ENCODE measurements at regions not wholly inside any gene's neighbourhood (a gene's known extent, or its start where the extent isn't known, plus 50 kb on each side); places are given as distances from the start of the nearest gene placed in this dataset.
"Not testable (repeated sequence)": the region's sequence is repeated elsewhere in the genome, so short reads cannot be mapped to it uniquely, and the experiment has no call there.

DNA sequence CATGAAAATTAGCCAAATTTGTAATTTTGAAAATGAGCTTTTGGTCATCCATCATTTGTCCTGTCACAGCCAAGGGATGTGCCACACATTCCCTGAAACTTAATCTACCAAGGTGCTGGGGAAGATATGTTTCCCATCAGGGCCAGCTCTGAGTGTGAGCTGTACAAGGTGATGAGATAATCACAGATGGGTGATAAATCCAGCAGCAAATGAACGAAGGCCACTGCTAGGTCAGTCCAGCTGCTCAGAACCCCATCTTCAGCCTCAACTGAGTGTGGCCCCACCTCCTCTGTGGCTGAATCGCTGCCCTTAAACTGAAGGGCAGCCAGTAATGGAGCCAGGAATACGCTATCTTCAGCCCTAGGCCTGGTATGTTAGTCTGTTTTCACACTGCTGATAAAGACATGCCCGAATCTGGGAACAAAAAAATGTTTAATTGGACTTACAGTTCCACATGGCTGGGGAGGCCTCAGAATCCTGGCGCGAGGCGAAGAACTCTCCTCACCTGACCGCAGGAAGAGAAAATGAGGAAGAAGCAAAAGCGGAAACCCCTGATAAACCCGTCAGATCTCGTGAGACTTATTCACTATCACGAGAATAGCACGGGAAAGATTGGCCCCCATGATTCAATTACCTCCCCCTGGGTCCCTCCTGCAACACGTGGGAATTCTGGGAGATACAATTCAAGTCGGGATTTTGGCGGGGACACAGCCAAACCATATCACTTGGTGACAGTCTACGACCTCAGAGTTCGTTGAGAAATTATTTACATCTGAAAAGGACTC is 553.0 kb downstream of the NTRK3 start:
- TF ChIP-seq, protein P1, sequence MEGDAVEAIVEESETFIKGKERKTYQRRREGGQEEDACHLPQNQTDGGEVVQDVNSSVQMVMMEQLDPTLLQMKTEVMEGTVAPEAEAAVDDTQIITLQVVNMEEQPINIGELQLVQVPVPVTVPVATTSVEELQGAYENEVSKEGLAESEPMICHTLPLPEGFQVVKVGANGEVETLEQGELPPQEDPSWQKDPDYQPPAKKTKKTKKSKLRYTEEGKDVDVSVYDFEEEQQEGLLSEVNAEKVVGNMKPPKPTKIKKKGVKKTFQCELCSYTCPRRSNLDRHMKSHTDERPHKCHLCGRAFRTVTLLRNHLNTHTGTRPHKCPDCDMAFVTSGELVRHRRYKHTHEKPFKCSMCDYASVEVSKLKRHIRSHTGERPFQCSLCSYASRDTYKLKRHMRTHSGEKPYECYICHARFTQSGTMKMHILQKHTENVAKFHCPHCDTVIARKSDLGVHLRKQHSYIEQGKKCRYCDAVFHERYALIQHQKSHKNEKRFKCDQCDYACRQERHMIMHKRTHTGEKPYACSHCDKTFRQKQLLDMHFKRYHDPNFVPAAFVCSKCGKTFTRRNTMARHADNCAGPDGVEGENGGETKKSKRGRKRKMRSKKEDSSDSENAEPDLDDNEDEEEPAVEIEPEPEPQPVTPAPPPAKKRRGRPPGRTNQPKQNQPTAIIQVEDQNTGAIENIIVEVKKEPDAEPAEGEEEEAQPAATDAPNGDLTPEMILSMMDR (IDR thresholded peaks at IDR 0.05), result no peak
- no peaks in the 10 kb centered on the region for H3K9me3 Mint-ChIP-seq

DNA sequence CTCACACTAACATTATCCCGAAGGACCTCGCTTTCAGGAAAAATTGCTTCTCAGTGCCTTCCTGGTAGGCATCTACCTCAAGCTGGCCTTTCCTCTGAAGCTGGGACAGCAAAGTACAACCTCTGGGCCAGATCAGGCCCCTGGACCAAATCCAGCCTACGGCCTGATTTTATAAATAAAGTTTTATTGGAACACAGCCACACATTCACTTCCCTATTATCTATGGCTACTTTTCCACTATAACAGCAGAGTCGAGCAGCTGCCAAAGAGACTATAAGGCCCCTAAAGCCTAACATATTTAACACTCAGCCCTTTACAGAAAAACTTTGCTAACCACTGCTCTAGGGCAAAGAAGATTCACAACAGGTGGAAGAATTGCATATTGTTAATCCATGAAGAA is 554.3 kb downstream of the NTRK3 start:
- no peak overlapping the region for H3K27ac Mint-ChIP-seq
- no peak overlapping the region for H3K4me3 Mint-ChIP-seq
- H3K27ac ChIP-seq (ENCODE audit: low read depth in 1 of 2, low read length in 2 of 2), result no peak overlapping the region
- peaks cover 0 to 4% of the 10 kb centered on the region in 2 experiments for H3K9me3 ChIP-seq (ENCODE audit: control insufficient read depth in 1 of 2, insufficient read depth in 1 of 2, low read length in 2 of 2)
- peaks cover 4% of the 10 kb centered on the region for H3K27me3 Mint-ChIP-seq
- no peaks in the 10 kb centered on the region for H3K36me3 Mint-ChIP-seq (ENCODE audit: low read depth)
- H3K4me1 Mint-ChIP-seq (ENCODE audit: low read depth), result no peaks in the 10 kb centered on the region
- CTCF ChIA-PET, result no interaction called here
- no peak for DNase-seq
- no peaks in the 10 kb centered on the region for H3K4me1 ChIP-seq (ENCODE audit: insufficient read depth, low read length)
- H3K36me3 ChIP-seq (ENCODE audit: insufficient read depth, low read length), result no peaks in the 10 kb centered on the region
- H3K27me3 ChIP-seq (ENCODE audit: control insufficient read depth in 1 of 2, insufficient read depth in 2 of 2, low read length in 2 of 2), result no peaks in the 10 kb centered on the region
- H3K4me3 ChIP-seq (ENCODE audit: low read length), result no peak overlapping the region
- no peak for ATAC-seq (ENCODE audit: poor library complexity)
- POLR2A ChIA-PET, result no interaction called here
- H3K9me3 Mint-ChIP-seq, result peaks cover 5% of the 10 kb centered on the region
- TF ChIP-seq, protein P1 (IDR thresholded peaks at IDR 0.05), result no peak
- intact Hi-C loops (cut with DNase I, micrococcal nuclease), result no loop called here

More for the DNA sequence above, 553.0 kb downstream of the NTRK3 start:
- no peak overlapping the region for H3K4me3 Mint-ChIP-seq
- H3K36me3 ChIP-seq (ENCODE audit: insufficient read depth, low read length), result no peaks in the 10 kb centered on the region
- peaks cover 0 to 4% of the 10 kb centered on the region in 2 experiments for H3K9me3 ChIP-seq (ENCODE audit: control insufficient read depth in 1 of 2, insufficient read depth in 1 of 2, low read length in 2 of 2)
- no peak for DNase-seq
- no peaks in the 10 kb centered on the region for H3K36me3 Mint-ChIP-seq (ENCODE audit: low read depth)
- no peaks in the 10 kb centered on the region for H3K4me1 ChIP-seq (ENCODE audit: insufficient read depth, low read length)
- ChIA-PET POLR2A (no interaction called here), CTCF (no interaction called here)
- no peaks in the 10 kb centered on the region for H3K27me3 ChIP-seq (ENCODE audit: control insufficient read depth in 1 of 2, insufficient read depth in 2 of 2, low read length in 2 of 2)
- H3K27ac ChIP-seq (ENCODE audit: low read depth in 1 of 2, low read length in 2 of 2), result no peak overlapping the region
- no peaks in the 10 kb centered on the region for H3K4me1 Mint-ChIP-seq (ENCODE audit: low read depth)
- H3K27ac Mint-ChIP-seq, result no peak overlapping the region
- intact Hi-C loops (cut with DNase I, micrococcal nuclease), result no loop called here
- ATAC-seq (ENCODE audit: poor library complexity), result no peak
- H3K27me3 Mint-ChIP-seq, result peaks cover 4% of the 10 kb centered on the region
- H3K4me3 ChIP-seq (ENCODE audit: low read length), result no peak overlapping the region

DNA sequence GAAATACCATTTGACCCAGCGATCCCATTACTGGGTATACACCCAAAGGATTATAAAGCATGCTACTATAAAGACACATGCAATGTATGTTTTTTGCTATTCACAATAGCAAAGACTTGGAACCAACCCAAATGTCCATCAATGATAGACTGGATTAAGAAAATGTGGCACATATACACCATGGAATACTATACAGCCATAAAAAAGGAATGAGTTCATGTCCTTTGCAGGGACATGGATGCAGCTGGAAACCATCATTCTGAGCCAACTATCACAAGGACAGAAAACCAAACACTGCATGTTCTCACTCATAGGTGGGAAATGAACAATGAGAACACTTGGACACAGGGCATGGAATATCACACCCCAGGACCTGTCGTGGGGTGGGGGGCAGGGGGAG is 558.1 kb downstream of the NTRK3 start:
- H3K36me3 Mint-ChIP-seq (ENCODE audit: low read depth); H3K27me3 ChIP-seq (ENCODE audit: control insufficient read depth in 1 of 2, insufficient read depth in 2 of 2, low read length in 2 of 2); H3K27ac ChIP-seq (ENCODE audit: low read depth in 1 of 2, low read length in 2 of 2); H3K4me1 ChIP-seq (ENCODE audit: insufficient read depth, low read length); H3K4me1 Mint-ChIP-seq (ENCODE audit: low read depth); intact Hi-C loops (cut with DNase I, micrococcal nuclease); DNase-seq; POLR2A ChIA-PET; H3K9me3 ChIP-seq (ENCODE audit: control insufficient read depth in 1 of 2, insufficient read depth in 1 of 2, low read length in 2 of 2); CTCF ChIA-PET; H3K4me3 ChIP-seq (ENCODE audit: low read length); H3K4me3 Mint-ChIP-seq; H3K36me3 ChIP-seq (ENCODE audit: insufficient read depth, low read length); H3K27me3 Mint-ChIP-seq; ATAC-seq (ENCODE audit: poor library complexity); H3K9me3 Mint-ChIP-seq; H3K27ac Mint-ChIP-seq: not testable (repeated sequence)

DNA sequence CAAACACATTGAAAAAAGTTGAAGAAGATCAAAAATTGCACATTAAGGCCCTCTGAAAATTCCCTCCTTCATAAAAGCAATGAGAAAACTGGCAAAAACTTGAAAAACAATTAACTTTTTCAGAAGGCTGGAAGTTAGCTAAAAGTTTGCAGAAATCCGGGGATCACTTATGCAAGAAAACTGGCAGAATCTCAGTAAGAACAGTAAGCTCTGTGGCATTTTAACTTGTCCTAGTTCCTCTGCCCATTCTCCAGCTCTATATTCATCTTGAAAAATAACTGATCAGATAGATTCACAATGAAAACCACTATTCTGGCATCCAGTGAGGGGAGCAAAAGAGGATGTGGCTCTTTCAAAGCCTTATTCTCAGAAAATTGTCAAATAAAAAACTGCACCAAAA is 566.8 kb downstream of the NTRK3 start:
- no peak for ATAC-seq (ENCODE audit: poor library complexity)
- DNase-seq, result peak in 1 of 14 experiments; percentile 5
- ChIA-PET CTCF (no interaction called here), POLR2A (no interaction called here)
- Mint-ChIP-seq H3K27ac (no peak overlapping the region), H3K4me1 (ENCODE audit: low read depth) (peaks cover 6% of the 10 kb centered on the region), H3K9me3 (no peaks in the 10 kb centered on the region), H3K4me3 (no peak overlapping the region), H3K36me3 (ENCODE audit: low read depth) (no peaks in the 10 kb centered on the region), H3K27me3 (no peaks in the 10 kb centered on the region)
- H3K36me3 ChIP-seq (ENCODE audit: insufficient read depth, low read length), result no peaks in the 10 kb centered on the region
- H3K9me3 ChIP-seq (ENCODE audit: control insufficient read depth in 1 of 2, insufficient read depth in 1 of 2, low read length in 2 of 2), result peaks cover 0 to 3% of the 10 kb centered on the region in 2 experiments
- H3K27ac ChIP-seq (ENCODE audit: low read depth in 1 of 2, low read length in 2 of 2), result no peak overlapping the region
- H3K4me3 ChIP-seq (ENCODE audit: low read length), result no peak overlapping the region
- no peaks in the 10 kb centered on the region for H3K4me1 ChIP-seq (ENCODE audit: insufficient read depth, low read length)
- TF ChIP-seq, protein P1 (IDR thresholded peaks at IDR 0.05), result no peak
- intact Hi-C loops (cut with DNase I, micrococcal nuclease), result no loop called here
- H3K27me3 ChIP-seq (ENCODE audit: control insufficient read depth in 1 of 2, insufficient read depth in 2 of 2, low read length in 2 of 2), result no peaks in the 10 kb centered on the region

All from CD4-positive, alpha-beta T cell (primary cell).